HL-60/S4 treated with retinoic acid at 250 ng/mL for 4 days and 3 days (cell line): ENCODE measurements at regions not wholly inside any gene's neighbourhood (a gene's known extent, or its start where the extent isn't known, plus 50 kb on each side); places are given as distances from the start of the nearest gene placed in this dataset.

Source experiments
- in situ Hi-C: fragments of 300-500 bp; cut with MboI; formaldehyde crosslinking; loops from 2 replicates; pipeline ENCODE4 v1.7.0; 2022; ENCODE audit warnings: low sequenced_read_pairs

DNA sequence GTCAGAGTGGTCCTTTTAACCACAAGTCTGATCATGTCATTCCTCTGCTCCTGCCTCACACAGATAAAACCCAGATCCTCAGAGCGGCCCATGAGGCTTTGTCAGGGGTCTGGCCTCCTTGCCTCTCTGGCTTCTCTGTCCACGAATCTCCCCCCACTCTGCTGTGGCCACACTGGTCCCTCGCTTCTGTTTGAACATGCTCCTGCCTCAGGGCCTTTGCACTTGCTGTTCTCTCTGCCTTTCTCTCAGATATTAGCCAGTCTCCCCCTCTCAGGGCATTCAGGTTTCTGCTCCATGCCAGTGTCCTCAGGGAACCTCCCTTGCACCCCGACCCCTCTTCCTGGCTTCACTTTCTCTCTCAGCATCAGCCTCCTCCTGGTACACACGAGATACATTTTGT is 518.5 kb downstream of the PREX1 start:
- in situ Hi-C loops: no loop called here

DNA sequence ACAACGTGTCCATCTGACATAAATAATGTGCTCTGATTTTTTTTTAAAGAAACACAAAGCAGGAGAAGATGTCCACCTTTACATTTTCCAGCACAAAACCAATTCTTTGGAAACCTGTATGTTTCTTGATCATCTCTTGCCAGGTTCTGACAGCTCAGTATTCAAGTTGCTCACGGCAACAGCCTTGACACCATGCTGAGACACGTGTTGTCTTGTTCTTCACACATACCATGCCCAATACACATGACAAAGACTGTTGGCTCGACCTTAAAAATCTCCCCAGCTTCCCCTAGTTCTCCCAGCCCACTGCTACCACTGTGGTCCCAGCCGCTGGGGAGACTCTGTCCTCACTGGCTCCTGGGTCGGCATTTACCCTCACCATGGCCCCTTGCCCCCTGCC is 518.9 kb downstream of the PREX1 start:
- in situ Hi-C loops: no loop called here

GRCh38 chr20:48308232-48308781 is 519.5 kb downstream of the PREX1 start:
- in situ Hi-C loops: no loop called here

GRCh38 chr20:48307277-48307676 is 520.5 kb downstream of the PREX1 start:
- in situ Hi-C loops: no loop called here

DNA sequence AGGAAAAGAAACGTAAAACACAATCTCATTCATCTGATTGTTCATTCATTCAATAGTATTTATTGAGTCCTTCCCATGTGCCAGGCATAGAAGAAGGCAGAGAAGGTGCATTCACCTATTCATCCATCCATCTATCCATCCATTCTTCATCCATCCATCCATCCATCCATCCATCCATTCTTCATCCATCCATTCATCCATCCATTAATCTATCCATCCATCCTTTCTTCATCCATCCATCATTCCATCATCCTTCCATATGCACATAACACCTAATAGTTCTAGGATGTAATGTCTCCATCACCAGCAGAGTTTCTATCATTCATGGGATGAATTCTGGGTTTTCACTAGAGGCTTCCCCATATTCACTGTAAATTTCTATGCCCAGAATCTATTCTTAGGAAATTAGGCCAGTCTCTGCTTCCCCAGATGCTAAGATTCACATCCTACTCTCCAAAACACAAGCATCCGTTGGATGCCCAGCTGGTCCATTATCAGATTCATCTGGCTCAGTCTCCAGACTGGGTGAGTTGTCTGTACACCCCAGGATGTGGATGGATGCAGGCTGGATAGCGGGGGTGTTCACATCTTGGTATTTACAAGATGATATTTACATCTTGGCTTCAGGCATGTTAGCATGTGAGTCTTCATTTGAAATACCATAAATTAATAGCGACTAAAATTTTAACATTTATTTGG is 517.7 kb upstream of the SULF2 start:
- in situ Hi-C loops: no loop called here

- in situ Hi-C loops: no loop called here
Measured at GRCh38 chr20:48302149-48302548, 516.9 kb upstream of the SULF2 start.

DNA sequence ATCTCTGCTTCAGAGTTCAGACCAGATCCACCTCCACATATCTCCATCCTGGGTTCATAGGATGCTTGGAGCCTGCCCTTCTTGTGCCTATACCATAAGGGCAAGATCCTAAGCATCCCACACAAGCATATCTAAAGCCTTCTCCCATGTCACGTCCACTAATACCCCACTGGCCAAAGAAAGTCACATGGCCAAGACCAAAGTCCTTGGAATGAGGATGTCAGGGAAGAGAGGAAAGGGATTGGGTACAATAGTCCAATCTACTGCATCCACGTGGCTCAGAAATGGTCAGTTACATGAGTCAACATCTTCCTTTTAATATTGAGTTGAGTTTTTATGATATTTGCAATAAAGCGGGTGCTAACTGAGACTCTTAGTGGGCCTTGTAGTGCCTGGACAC is 515.9 kb upstream of the SULF2 start:
- in situ Hi-C loops: no loop called here

DNA sequence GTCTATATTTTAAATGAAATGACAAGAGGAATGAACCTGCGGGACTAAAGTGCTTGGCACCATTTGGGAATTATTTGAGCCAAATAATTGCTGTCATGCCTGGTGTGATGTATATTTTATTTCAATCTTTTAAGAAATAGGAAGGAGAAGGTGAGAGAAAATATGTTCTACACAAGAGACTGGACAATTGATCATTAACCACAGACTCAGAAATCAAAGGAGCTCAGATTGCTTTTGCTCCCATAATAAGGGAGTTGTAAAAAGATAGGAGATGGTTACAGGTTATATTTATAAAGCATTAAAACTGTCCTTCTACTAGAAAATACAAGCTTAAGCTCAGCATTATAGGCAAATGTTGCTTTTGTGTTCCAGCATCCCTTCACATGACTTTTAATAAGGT is 515.2 kb upstream of the SULF2 start:
- in situ Hi-C loops: no loop called here

DNA sequence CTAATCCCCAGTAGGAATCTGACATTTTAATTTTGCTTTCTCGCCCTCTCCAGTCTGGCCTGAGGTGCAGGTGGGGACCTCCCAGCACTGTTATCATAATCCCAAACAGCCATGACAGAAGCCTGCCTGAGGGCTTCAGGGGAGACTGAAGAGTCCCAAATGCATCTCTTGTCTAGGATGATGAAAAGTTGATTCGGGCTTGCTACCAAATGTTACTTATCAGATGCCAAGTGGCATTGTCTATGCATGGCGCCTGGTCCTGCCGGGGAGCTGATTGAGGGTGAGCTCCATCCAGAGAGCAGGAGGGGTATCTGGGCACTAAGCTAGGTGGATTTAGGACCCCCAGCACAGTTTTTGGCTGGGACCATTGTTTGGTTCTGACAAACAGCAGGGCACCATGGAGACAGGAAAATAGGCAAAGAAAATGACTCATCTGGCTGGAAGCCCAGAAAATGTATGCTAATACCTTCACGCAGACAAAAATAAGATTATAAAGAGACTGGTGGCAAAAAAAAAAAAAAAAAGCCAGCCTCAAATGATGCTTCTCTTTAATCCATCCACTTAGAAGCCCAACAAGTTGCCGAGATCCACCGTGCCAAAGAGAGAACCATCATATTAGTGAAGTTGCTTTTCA is 513.7 kb upstream of the SULF2 start:
- in situ Hi-C loops: no loop called here

DNA sequence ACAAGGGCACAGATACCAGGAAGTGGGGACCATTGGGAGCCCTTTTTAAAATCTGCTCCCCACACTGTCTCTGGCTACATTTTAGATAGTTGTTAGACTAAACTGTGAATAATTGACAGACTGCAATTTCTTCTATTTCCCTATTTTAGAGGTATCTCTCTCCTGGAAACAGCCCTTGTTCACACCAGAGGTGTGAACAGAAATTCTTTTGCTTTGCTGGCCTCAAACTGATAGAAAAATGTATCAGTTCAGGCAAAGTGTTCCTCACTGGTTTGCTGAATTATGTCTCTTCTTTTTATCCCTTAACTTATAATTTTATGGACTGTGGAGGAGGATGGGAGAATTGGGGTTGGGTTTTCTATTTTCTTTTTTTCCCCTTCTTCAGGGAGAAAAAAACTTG is 513.2 kb upstream of the SULF2 start:
- in situ Hi-C loops: no loop called here

DNA sequence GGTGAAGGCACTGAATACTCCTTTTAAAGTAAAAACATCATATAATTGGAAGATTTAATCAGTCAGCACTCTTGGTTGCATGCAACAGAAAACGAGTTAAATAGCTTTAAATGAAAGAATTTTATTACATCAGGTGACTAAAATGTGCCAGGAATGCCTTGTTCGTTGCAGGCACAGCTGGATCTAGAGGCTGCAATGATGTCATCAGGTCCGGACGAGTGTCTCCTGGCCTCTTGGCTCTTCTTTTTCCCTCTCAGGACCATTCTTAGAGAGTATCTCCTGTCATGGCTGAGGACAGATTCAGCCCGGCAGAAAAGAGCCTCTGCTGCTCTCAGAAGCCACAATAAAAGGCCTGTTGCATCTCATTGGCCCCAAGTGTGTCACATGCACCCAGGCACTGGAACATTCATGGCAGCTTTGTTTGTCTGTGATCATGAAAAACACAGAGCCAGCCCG is 510.7 kb upstream of the SULF2 start:
- in situ Hi-C loops: no loop called here

GRCh38 chr20:48295445-48295903 is 510.2 kb upstream of the SULF2 start:
- in situ Hi-C loops: no loop called here

- in situ Hi-C loops: no loop called here
Measured at GRCh38 chr20:48294942-48295341, 509.7 kb upstream of the SULF2 start.

DNA sequence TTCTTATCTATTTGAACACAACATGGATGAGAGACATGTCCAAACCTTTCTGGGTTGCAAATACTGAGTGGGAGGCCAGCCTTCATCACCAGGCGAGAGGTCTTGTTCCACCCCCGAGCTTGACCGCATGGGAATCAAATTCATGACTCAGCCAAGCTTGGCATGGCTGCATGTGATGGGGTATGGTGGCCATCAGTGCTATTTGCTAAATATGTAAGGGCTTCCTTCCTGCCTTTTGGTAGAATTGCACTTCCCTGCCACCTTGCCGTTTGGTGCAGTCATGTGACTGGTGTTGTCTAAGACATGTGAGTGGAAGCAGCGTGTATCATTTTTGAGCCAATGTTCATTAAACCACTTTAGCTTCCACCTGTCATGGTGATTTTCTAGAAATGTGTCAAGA is 508.9 kb upstream of the SULF2 start:
- in situ Hi-C loops: no loop called here

- in situ Hi-C loops: no loop called here
Measured at GRCh38 chr20:48293671-48294070, 508.4 kb upstream of the SULF2 start.

- in situ Hi-C loops: no loop called here
Measured at GRCh38 chr20:48292806-48293205, 507.5 kb upstream of the SULF2 start.

DNA sequence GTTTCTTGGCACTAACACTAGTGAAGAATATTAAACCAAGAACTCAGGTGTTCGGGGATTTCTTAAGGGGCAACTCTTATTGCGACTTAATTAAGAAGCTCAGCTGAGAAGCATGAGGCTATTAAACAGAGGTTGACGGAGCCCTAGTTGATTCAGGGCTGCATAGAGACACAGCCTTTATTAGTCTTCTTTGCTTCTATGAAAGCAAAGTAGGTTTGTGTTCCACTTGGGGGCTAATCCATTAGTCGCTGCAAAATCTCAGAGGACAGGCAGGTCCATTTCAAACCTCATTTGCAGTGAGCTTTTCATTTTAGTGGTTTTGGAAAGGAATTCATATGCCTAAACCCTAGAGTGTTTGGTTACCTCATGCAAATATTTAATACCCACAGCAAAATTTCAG is 506.6 kb upstream of the SULF2 start:
- in situ Hi-C loops: no loop called here

DNA sequence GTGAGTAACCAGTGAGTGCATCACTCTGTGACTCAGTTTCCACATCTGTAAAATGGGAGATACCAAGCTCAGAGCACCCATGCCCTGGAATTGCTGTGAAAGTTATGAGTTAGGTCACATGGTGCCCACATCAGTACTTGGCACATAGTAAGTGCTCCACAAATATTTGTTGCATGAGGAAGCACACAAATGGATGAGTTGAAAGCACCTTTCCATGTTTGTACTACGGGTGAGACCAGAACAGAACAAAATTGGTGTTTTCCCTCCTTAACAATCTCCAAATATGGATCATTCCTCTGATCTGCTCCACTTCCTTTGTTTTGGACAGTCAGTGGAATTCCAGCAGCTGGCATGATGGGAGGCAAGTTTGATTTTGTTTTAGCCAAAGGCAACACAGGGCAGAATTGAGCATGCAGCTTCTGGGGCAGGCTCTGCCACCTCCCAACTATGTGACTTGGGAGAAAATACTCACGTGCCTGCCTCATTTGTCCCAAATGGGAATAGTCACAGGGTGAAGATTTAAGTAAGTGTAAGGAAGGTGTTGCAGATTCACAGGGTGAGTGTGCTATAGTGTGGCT is 503.7 kb upstream of the SULF2 start:
- in situ Hi-C loops: no loop called here

DNA sequence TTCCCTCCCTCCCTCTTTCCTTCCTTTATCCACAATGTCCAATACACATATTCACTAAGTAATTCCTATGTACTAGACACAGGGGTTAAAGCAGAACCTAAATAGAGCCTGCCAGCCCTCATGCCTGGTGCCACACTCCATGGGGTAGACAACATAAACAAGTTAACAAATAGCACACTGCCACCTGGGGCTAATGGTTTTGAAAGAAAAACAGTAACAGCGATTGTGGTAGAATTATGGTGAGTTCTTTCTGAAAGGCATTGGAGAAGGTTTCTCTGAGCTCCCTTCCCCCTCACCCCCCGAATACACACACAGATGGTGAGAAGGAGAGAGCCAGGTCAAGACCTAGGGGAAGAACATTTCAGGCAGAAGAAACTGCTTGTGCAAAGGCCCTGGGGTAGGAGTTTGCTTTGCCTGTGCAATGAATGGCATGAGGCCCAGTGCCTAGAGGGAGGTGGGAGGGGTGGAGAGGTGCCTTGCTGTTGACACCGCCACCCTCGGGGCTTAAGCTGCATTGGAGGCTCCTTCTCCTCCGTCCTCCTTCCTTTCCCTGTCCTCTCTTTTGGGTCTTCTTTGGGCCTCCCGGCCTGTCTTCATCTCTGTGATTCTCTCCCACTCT is 502.4 kb upstream of the SULF2 start:
- in situ Hi-C loops: no loop called here

DNA sequence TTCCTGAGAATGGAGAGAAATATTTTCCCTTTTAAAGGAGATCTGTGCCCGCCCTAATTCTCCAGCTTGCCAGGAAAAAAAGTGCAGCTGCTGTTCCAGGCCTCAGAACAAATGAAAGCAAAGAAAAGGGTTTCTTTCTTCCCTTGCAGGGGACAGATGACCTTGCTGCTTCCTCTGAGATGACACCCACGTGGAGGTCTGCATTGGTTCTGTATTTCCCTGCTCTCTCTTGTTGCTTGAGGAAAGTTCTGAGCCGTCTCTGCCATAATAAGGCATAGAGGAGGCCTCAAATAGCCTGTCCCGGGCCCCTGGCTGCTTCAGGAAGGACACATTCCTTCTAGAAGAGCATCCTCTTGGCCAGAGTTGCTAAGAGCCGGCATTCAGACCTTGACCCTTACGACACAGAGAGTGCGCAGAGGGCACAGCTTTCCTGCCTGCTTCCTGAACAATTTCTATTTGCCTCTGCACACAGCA is 501.8 kb upstream of the SULF2 start:
- in situ Hi-C loops: no loop called here

DNA sequence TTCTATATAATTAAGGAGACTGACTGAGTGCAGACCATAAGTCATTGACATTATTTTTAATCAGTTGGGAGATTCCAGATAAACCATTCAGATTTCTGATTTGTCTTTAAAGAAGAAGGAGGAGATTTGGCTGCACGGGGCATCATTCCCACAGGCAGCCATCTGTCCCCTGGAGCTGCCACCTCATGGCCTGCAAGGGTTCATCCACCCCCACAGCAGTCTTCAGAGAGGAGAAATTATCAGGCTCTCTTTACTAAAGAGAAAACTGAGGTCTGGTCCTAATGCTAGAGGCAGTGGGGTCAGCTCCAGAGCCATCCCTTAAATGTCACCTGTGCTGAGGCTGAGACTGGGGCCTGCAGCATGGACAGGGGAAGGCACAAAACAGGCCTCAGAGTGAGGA is 501.3 kb upstream of the SULF2 start:
- in situ Hi-C loops: no loop called here
